SK-N-SH (cell line): ENCODE measurements at regions not wholly inside any gene's neighbourhood (a gene's known extent, or its start where the extent isn't known, plus 50 kb on each side); places are given as distances from the start of the nearest gene placed in this dataset.

Experiments used
- CTCF ChIA-PET: fragments of 300-600, 350-600 bp; formaldehyde crosslinking; extraction: SDS; loops from one replicate; lab custom pipeline; 2021; lab: Yijun Ruan, JAX
- POLR2A ChIA-PET: fragments of 350-600 bp; sonication (Branson Sonifier 250); formaldehyde crosslinking; extraction: SDS; loops from one replicate; lab custom pipeline; 2020; ENCODE audit warnings: antibody characterized with exemption, inconsistent platforms; lab: Yijun Ruan, JAX
- DNase-seq: peaks from one replicate; pipeline ENCODE4 v3.0.0; 2012
- H2AFZ ChIP-seq: fragments of 200-600 bp; sonication (generic); 2 replicates; pipeline ENCODE4 v1.8.1; 2016; ENCODE audit warnings: antibody characterized with exemption, mild to moderate bottlenecking, low read depth
- H3F3A ChIP-seq: fragments of 200-600 bp; sonication (generic); replicated peaks from 2 replicates; pipeline ENCODE3; 2016; ENCODE audit warnings: antibody characterized with exemption, mild to moderate bottlenecking; ENCODE audit not compliant: insufficient read depth
- H3K27ac ChIP-seq, 2 experiments: fragments of 200-500 bp in 1 of 2; fragments of 200-600 bp in 1 of 2; sonication (Bioruptor generic) in 1 of 2; sonication (generic), shearing (Covaris generic) in 1 of 2; 2 replicates each; pipeline versions ENCODE4 v1.5.1 to v1.6.1; 2014 to 2016; ENCODE audit warnings: low read depth in 2 of 2, inconsistent platforms in 1 of 2, low read length in 1 of 2, mild to moderate bottlenecking in 1 of 2, mixed read lengths in 1 of 2
- H3K27me3 ChIP-seq: fragments of 200-600 bp; sonication (generic), shearing (Covaris generic); 2 replicates; pipeline ENCODE4 v1.6.1; 2016; ENCODE audit warnings: mixed run types; ENCODE audit not compliant: insufficient read depth
- H3K36me3 ChIP-seq, 2 experiments: fragments of 200-500 bp in 1 of 2; fragments of 200-600 bp in 1 of 2; sonication (Bioruptor generic) in 1 of 2; sonication (generic) in 1 of 2; replicated peaks in 1 of 2; 2 replicates each; pipeline versions ENCODE3 to v1.5.1; 2014 to 2016; ENCODE audit warnings: low read length in 1 of 2, mild to moderate bottlenecking in 1 of 2; ENCODE audit not compliant: insufficient read depth in 2 of 2, control insufficient read depth in 1 of 2
- H3K4me1 ChIP-seq, 2 experiments: fragments of 200-500 bp in 1 of 2; fragments of 200-600 bp in 1 of 2; sonication (Bioruptor generic) in 1 of 2; sonication (generic), shearing (Covaris generic) in 1 of 2; 2 replicates each; pipeline versions ENCODE4 v1.5.1 to v1.6.1; 2014 to 2016; ENCODE audit warnings: low read depth in 1 of 2, low read length in 1 of 2, mixed run types in 1 of 2; ENCODE audit not compliant: insufficient read depth in 2 of 2, control insufficient read depth in 1 of 2
- H3K4me2 ChIP-seq: fragments of 200-600 bp; sonication (generic), shearing (Covaris generic); 2 replicates; pipeline ENCODE4 v1.6.1; 2017; ENCODE audit warnings: mixed run types
- H3K4me3 ChIP-seq, 2 experiments: fragments of 200-500 bp in 1 of 2; fragments of 200-600 bp in 1 of 2; sonication (Bioruptor generic) in 1 of 2; sonication (generic), shearing (Covaris generic) in 1 of 2; 2 replicates each; pipeline versions ENCODE4 v1.5.1 to v1.8.1; 2014 to 2016; ENCODE audit warnings: low read depth in 2 of 2, inconsistent platforms in 1 of 2, low read length in 1 of 2, mild to moderate bottlenecking in 1 of 2, mixed read lengths in 1 of 2, moderate library complexity in 1 of 2
- H3K79me2 ChIP-seq: fragments of 200-600 bp; sonication (generic); 2 replicates; pipeline ENCODE4 v1.8.1; 2017; ENCODE audit warnings: mild to moderate bottlenecking; ENCODE audit not compliant: insufficient read depth
- H3K9ac ChIP-seq: fragments of 200-600 bp; sonication (generic); 2 replicates; pipeline ENCODE4 v1.6.1; 2017; ENCODE audit warnings: mixed run types
- H3K9me2 ChIP-seq: fragments of 200-600 bp; sonication (generic); 2 replicates; pipeline ENCODE4 v1.6.1; 2017; ENCODE audit warnings: mixed run types
- H3K9me3 ChIP-seq: fragments of 200-600 bp; sonication (generic); 2 replicates; pipeline ENCODE4 v1.6.1; 2017; ENCODE audit warnings: mixed run types, mild to moderate bottlenecking, moderate library complexity
- H4K20me1 ChIP-seq: fragments of 200-600 bp; sonication (generic); 2 replicates; pipeline ENCODE4 v1.6.1; 2017; ENCODE audit warnings: mild to moderate bottlenecking, mixed run types; ENCODE audit not compliant: insufficient read depth
- CHD2 ChIP-seq: fragments of 150-350 bp; IDR thresholded peaks from 2 replicates; pipeline ENCODE4 v1.6.1; 2018; ENCODE audit warnings: low read length; ENCODE audit not compliant: partially characterized antibody
- ELF1 ChIP-seq: IDR thresholded peaks from 2 replicates; pipeline ENCODE4 v1.4.0; 2012
- GABPA ChIP-seq: IDR thresholded peaks from 2 replicates; pipeline ENCODE4 v1.4.0; 2012; ENCODE audit warnings: low read depth, mild to moderate bottlenecking
- NFIC ChIP-seq: IDR thresholded peaks from 2 replicates; pipeline ENCODE4 v1.4.0; 2012; ENCODE audit warnings: borderline replicate concordance
- NRF1 ChIP-seq: IDR thresholded peaks from 2 replicates; pipeline ENCODE4 v1.6.1; 2012; ENCODE audit warnings: low read depth, mild to moderate bottlenecking, low read length
- TAF1 ChIP-seq: IDR thresholded peaks from 2 replicates; pipeline ENCODE4 v1.6.1; 2012; ENCODE audit warnings: low read depth, mild to moderate bottlenecking, low read length, moderate library complexity, borderline replicate concordance
- TCF12 ChIP-seq: IDR thresholded peaks from 2 replicates; pipeline ENCODE4 v1.4.0; 2012
- TEAD4 ChIP-seq: IDR thresholded peaks from 2 replicates; pipeline ENCODE4 v1.4.0; 2012; ENCODE audit warnings: mild to moderate bottlenecking, borderline replicate concordance; ENCODE audit not compliant: insufficient read depth
- YY1 ChIP-seq: IDR thresholded peaks from 2 replicates; pipeline ENCODE4 v1.4.0; 2012; ENCODE audit warnings: low read depth, mild to moderate bottlenecking
- WGBS: methylation state at CpG from one replicate; pipeline ENCODE4 v1.1.6; 2017; ENCODE audit warnings: low lambda C conversion rate; 5-methylcytosine and 5-hydroxymethylcytosine counted together
- TF ChIP-seq, protein P1 (sequence below): fragments of 200-600 bp; sonication (generic); IDR thresholded peaks from 2 replicates; pipeline ENCODE4 v1.6.1; 2017; ENCODE audit warnings: antibody characterized with exemption, mild to moderate bottlenecking, moderate library complexity
- TF ChIP-seq, protein P2 (sequence below): IDR thresholded peaks from 2 replicates; pipeline ENCODE4 v1.4.0; 2012; ENCODE audit warnings: low read depth, borderline replicate concordance
- TF ChIP-seq, protein P3 (sequence below): fragments of 150-350 bp; IDR thresholded peaks from 2 replicates; pipeline ENCODE4 v1.6.1; 2016; ENCODE audit warnings: mild to moderate bottlenecking, low read depth, low read length

DNA sequence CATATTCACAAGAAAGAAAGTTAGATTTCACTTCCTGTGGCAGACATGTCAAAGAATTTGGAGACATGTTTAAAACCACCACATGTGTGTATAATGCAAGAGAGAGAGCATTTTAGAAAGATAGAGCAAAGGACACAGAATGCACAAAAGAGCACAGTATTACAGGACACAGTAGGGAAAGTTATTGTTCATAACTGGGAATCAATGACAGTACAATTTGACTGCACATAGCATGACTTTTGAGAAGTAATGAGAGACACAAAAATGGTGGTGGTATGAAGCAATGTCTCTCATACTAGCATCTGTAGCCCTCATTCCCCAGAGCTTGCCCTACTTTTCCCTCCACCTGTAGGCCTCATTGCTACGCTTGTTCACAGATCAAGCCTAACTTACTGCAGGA, 499.2 kb downstream of the PTPRC start:
- TF ChIP-seq YY1 (no peak), TCF12 (no peak), TAF1 (no peak), TEAD4 (no peak), CHD2 (no peak), NFIC (no peak)
- TF ChIP-seq, protein P1, sequence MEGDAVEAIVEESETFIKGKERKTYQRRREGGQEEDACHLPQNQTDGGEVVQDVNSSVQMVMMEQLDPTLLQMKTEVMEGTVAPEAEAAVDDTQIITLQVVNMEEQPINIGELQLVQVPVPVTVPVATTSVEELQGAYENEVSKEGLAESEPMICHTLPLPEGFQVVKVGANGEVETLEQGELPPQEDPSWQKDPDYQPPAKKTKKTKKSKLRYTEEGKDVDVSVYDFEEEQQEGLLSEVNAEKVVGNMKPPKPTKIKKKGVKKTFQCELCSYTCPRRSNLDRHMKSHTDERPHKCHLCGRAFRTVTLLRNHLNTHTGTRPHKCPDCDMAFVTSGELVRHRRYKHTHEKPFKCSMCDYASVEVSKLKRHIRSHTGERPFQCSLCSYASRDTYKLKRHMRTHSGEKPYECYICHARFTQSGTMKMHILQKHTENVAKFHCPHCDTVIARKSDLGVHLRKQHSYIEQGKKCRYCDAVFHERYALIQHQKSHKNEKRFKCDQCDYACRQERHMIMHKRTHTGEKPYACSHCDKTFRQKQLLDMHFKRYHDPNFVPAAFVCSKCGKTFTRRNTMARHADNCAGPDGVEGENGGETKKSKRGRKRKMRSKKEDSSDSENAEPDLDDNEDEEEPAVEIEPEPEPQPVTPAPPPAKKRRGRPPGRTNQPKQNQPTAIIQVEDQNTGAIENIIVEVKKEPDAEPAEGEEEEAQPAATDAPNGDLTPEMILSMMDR, result no peak
- TF ChIP-seq, protein P2, sequence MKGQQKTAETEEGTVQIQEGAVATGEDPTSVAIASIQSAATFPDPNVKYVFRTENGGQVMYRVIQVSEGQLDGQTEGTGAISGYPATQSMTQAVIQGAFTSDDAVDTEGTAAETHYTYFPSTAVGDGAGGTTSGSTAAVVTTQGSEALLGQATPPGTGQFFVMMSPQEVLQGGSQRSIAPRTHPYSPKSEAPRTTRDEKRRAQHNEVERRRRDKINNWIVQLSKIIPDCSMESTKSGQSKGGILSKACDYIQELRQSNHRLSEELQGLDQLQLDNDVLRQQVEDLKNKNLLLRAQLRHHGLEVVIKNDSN, result no peak
- TF ChIP-seq, all 33 proteins: peak for 0
- Histone ChIP-seq H3K4me2 (no peak overlapping the region), H3K9me3 (no peaks in the 10 kb centered on the region), H3K27ac (no peak overlapping the region), H2AFZ (no peak overlapping the region), H3K4me1 (no peaks in the 10 kb centered on the region; a peak in 1 of 4 replicates), H4K20me1 (no peaks in the 10 kb centered on the region), H3K4me3 (no peak overlapping the region), H3F3A (no peaks in the 10 kb centered on the region), H3K27me3 (no peaks in the 10 kb centered on the region), H3K79me2 (no peaks in the 10 kb centered on the region), H3K9ac (no peak overlapping the region), H3K9me2 (no peaks in the 10 kb centered on the region), H3K36me3 (no peaks in the 10 kb centered on the region)
- WGBS, result 89% methylated on average over 1 of the region's 1 CpG
- ChIA-PET CTCF (no interaction called here), POLR2A (no interaction called here)
- no peak for DNase-seq

DNA sequence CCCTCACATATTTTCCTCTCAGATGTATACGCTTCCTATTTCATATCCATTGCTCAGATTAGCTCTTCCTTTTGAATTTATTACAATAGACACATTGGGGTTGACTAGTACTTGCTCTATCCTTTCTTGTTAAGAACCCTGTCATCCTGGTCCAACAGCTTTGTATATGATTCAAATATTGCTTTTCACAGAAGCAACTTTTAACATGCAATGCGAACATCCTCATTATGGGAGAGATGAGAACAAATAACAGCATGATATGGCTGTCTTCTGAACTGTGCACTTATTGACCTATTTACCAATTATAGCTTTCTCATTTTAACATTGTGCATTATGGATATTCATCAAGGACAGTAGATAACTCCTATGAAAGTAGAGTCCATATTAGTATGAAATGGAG, 510.8 kb downstream of the PTPRC start:
- Histone ChIP-seq H3F3A (no peaks in the 10 kb centered on the region), H3K4me1 (peaks cover 0 to 6% of the 10 kb centered on the region in 2 experiments; a peak in 2 of 4 replicates), H2AFZ (no peak overlapping the region), H3K27ac (no peak overlapping the region), H3K36me3 (no peaks in the 10 kb centered on the region), H4K20me1 (no peaks in the 10 kb centered on the region), H3K9me3 (no peaks in the 10 kb centered on the region), H3K9ac (no peak overlapping the region), H3K9me2 (no peaks in the 10 kb centered on the region), H3K79me2 (no peaks in the 10 kb centered on the region), H3K4me3 (no peak overlapping the region), H3K27me3 (no peaks in the 10 kb centered on the region), H3K4me2 (no peak overlapping the region)
- ChIA-PET CTCF (interaction anchor here (1.1 kb wide), 1 partner anchor 13 kb away, joined by 3 read pairs; no protein-coding TSS in a partner anchor), POLR2A (no interaction called here)
- no peak for DNase-seq
- TF ChIP-seq GABPA, result no peak
- TF ChIP-seq ELF1, result no peak
- TF ChIP-seq, protein P3, sequence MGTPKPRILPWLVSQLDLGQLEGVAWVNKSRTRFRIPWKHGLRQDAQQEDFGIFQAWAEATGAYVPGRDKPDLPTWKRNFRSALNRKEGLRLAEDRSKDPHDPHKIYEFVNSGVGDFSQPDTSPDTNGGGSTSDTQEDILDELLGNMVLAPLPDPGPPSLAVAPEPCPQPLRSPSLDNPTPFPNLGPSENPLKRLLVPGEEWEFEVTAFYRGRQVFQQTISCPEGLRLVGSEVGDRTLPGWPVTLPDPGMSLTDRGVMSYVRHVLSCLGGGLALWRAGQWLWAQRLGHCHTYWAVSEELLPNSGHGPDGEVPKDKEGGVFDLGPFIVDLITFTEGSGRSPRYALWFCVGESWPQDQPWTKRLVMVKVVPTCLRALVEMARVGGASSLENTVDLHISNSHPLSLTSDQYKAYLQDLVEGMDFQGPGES, result no peak
- TF ChIP-seq TAF1, result no peak
- no peak for TF ChIP-seq NRF1
- WGBS, result 89% methylated on average over 2 of the region's 2 CpGs
